Spleen (tissue), 11 donors: ENCODE measurements at regions not wholly inside any gene's neighbourhood (a gene's known extent, or its start where the extent isn't known, plus 50 kb on each side); places are given as distances from the start of the nearest gene placed in this dataset.
"Not testable (repeated sequence)": the region's sequence is repeated elsewhere in the genome, so short reads cannot be mapped to it uniquely, and the experiment has no call there.

Experiments
- DNase-seq: peaks from one replicate; pipeline ENCODE4 v3.0.0-alpha.2; 2020
- H3K27ac ChIP-seq, 8 donors: fragments of 200-600 bp; sonication (generic) in 7 of 8; 1 replicate in 4 of 8; 2 replicates in 4 of 8; pipeline versions ENCODE4 v1.5.0 to v1.8.0; 2016 to 2021; ENCODE audit warnings: inconsistent platforms in 4 of 8, mild to moderate bottlenecking in 4 of 8, moderate library complexity in 1 of 8
- H3K27me3 ChIP-seq, 7 donors: fragments of 200-600 bp; sonication (generic) in 6 of 7; replicated peaks in 1 of 7; 1 replicate in 4 of 7; 2 replicates in 3 of 7; pipeline versions ENCODE4 v1.5.0 to v1.8.0; 2016 to 2021; ENCODE audit warnings: inconsistent platforms in 3 of 7, mild to moderate bottlenecking in 1 of 7
- H3K36me3 ChIP-seq, 6 donors: fragments of 200-600 bp; sonication (generic) in 5 of 6; 1 replicate in 4 of 6; 2 replicates in 2 of 6; pipeline versions ENCODE4 v1.5.0 to v1.8.0; 2016 to 2021; ENCODE audit warnings: inconsistent platforms in 2 of 6
- H3K4me1 ChIP-seq, 6 donors: fragments of 200-600 bp; sonication (generic) in 5 of 6; 1 replicate in 3 of 6; 2 replicates in 3 of 6; pipeline versions ENCODE4 v1.5.0 to v1.8.0; 2016 to 2021; ENCODE audit warnings: inconsistent platforms in 3 of 6
- H3K4me3 ChIP-seq, 8 donors: fragments of 200-600 bp; sonication (generic) in 7 of 8; 1 replicate in 4 of 8; 2 replicates in 4 of 8; pipeline versions ENCODE4 v1.5.0 to v1.8.0; 2016 to 2021; ENCODE audit warnings: inconsistent platforms in 4 of 8, mild to moderate bottlenecking in 4 of 8, moderate library complexity in 2 of 8
- H3K9me3 ChIP-seq, 8 donors: fragments of 200-600 bp; sonication (generic) in 7 of 8; 1 replicate in 4 of 8; 2 replicates in 4 of 8; pipeline versions ENCODE4 v1.5.0 to v1.8.0; 2016 to 2021; ENCODE audit warnings: inconsistent platforms in 4 of 8
- POLR2A ChIP-seq, 3 donors: fragments of 450-650 bp; IDR thresholded peaks; one replicate each; pipeline ENCODE4 v1.5.1; 2017; ENCODE audit warnings: antibody characterized with exemption in 3 of 3, mild to moderate bottlenecking in 1 of 3
- POLR2AphosphoS5 ChIP-seq, 3 donors: sonication (generic); formaldehyde crosslinking; IDR thresholded peaks; one replicate each; pipeline ENCODE4 v1.5.1; 2017; ENCODE audit warnings: antibody characterized with exemption in 3 of 3
- whole genome bisulfite sequencing, 5 donors: extraction: QIAGEN DNeasy Blood & Tissue Kit in 3 of 5; methylation state at CpG; one replicate each; pipeline versions ENCODE4 v1.1.5 to v1.1.7; 2013 to 2018; 5-methylcytosine and 5-hydroxymethylcytosine counted together
- intact Hi-C: fragments of 100-400 bp; cut with DNase I; formaldehyde crosslinking; loops from one replicate; pipeline ENCODE4 v1.15.0; 2023; ENCODE audit warnings: low total_unique reads
- TF ChIP-seq, protein P1 (sequence below), 11 experiments: fragments of 200-600 bp in 7 of 11; fragments of 450-650 bp in 4 of 11; sonication (generic) in 4 of 11; IDR thresholded peaks in 8 of 11; conservative IDR thresholded peaks in 3 of 11; 1 replicate in 7 of 11; 2 replicates in 4 of 11; pipeline versions ENCODE4 v1.4.0 to v1.8.0; 2016 to 2021; ENCODE audit warnings: antibody characterized with exemption in 11 of 11, inconsistent platforms in 4 of 11, mild to moderate bottlenecking in 1 of 11
- donor health status: healthy with polysubstance abuse.
- donor health status: DM: no; HTN: no; CAD: no; lungs with moderate emphysema.
- donor health status: DM: no; HTN: no; CAD: no.
- donor health status: Bipolar disorder and iron deficiency.
- donor health status: healthy.
- donor health status: DM: no; HTN: no; CAD: no.
- donor health status: DM: yes; HTN: yes; CAD: no.

DNA sequence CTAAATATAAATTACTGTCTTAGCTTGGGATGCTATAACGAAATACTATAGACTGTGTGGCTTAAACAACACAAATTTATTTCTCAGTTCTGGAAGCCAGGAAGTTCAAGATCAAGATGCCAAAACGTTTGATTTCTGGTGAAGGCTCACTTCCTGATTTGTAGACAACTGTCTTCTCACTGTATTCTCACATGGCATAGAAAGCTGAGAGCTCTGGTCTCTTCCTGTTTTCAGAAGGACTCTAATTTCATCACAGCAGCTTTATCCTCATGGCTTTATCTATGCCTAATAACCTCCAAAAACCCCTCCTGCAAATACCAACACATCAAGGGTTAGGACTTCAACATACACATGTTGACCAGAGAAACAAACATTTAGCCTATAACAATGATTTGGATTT lies 1795.5 kb downstream of the MRPL39 start:
- no peak overlapping the region for H3K27ac ChIP-seq

DNA sequence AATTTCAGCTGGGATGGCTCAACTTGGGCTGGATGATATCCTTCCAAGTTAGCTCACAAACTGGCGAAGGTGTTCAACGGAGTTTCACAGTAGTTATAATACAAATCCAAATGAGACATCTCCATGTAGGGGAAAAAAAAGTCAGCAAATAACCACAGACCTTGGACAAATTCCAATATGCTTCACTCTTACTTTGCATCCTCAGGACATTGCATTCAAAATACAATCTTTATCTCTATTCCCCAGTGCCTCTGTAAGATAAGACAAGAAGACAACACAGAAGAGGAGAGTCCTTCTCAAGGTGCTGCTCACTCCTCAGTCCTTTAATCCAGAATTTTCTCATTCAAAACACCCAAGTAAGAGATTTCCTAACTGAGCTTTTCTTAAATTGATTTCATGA lies 1797.7 kb downstream of the MRPL39 start:
- no peak for TF ChIP-seq POLR2A (IDR thresholded peaks at IDR 0.05)
- TF ChIP-seq, protein P1, sequence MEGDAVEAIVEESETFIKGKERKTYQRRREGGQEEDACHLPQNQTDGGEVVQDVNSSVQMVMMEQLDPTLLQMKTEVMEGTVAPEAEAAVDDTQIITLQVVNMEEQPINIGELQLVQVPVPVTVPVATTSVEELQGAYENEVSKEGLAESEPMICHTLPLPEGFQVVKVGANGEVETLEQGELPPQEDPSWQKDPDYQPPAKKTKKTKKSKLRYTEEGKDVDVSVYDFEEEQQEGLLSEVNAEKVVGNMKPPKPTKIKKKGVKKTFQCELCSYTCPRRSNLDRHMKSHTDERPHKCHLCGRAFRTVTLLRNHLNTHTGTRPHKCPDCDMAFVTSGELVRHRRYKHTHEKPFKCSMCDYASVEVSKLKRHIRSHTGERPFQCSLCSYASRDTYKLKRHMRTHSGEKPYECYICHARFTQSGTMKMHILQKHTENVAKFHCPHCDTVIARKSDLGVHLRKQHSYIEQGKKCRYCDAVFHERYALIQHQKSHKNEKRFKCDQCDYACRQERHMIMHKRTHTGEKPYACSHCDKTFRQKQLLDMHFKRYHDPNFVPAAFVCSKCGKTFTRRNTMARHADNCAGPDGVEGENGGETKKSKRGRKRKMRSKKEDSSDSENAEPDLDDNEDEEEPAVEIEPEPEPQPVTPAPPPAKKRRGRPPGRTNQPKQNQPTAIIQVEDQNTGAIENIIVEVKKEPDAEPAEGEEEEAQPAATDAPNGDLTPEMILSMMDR (IDR thresholded peaks at IDR 0.05 in 8 of 11, conservative IDR thresholded peaks at IDR 0.05 in 3 of 11), result no peak
- TF ChIP-seq POLR2AphosphoS5 (IDR thresholded peaks at IDR 0.05), result no peak
- no peaks in the 10 kb centered on the region for H3K27me3 ChIP-seq
- H3K27ac ChIP-seq, result no peak overlapping the region
- H3K4me1 ChIP-seq, result peaks cover 0 to 12% (median 0%) of the 10 kb centered on the region in 6 donors
- WGBS, 5 donors, result 69 to 89% (median 84%) methylated on average over 2 of the region's 2 CpGs
- H3K36me3 ChIP-seq, result no peaks in the 10 kb centered on the region
- no peak overlapping the region for H3K4me3 ChIP-seq
- no peak for DNase-seq
- peaks cover 0 to 5% (median 0%) of the 10 kb centered on the region in 8 donors for H3K9me3 ChIP-seq
- intact Hi-C loops, result no loop called here

More for the DNA sequence above, 1795.5 kb downstream of the MRPL39 start:
- H3K4me3 ChIP-seq, result no peak overlapping the region
- H3K27me3 ChIP-seq, result no peaks in the 10 kb centered on the region
- no peaks in the 10 kb centered on the region for H3K36me3 ChIP-seq
- H3K9me3 ChIP-seq, result peaks cover 0 to 5% (median 0%) of the 10 kb centered on the region in 8 donors
- WGBS, 5 donors, result 5 to 10% (median 8%) methylated on average over 2 of the region's 2 CpGs
- TF ChIP-seq POLR2AphosphoS5 (IDR thresholded peaks at IDR 0.05) (no peak), POLR2A (IDR thresholded peaks at IDR 0.05) (no peak)
- TF ChIP-seq, protein P1 (IDR thresholded peaks at IDR 0.05 in 8 of 11, conservative IDR thresholded peaks at IDR 0.05 in 3 of 11), result no peak
- H3K4me1 ChIP-seq, result peaks cover 0 to 12% (median 0%) of the 10 kb centered on the region in 6 donors
- DNase-seq, result no peak
- intact Hi-C loops, result no loop called here

DNA sequence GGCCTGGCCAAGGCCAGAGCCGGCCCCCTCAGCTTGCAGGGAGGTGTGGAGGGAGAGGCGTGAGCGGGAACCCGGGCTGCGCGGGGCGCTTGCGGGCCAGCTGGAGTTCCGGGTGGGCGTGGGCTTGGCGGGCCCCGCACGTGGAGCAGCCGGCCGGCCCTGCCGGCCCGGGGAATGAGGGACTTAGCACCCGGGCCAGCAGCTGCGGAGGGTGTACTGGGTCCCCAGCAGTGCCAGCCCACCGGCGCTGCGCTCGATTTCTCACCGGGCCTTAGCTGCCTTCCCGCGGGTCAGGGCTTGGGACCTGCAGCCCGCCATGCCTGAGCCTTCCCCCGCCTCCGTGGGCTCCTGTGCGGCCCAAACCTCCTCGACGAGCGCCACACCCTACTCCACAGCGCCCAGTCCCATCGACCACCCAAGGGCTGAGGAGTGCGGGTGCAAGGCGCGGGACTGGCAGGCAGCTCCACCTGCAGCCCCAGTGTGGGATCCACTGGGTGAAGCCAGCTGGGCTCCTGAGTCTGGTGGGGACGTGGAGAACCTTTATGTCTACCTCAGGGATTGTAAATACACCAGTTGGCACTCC lies 1800.2 kb downstream of the MRPL39 start:
- H3K9me3 ChIP-seq, H3K27me3 ChIP-seq, H3K27ac ChIP-seq, H3K4me1 ChIP-seq, DNase-seq, H3K4me3 ChIP-seq, intact Hi-C loops, H3K36me3 ChIP-seq: not testable (repeated sequence)
- WGBS, 5 donors, result 91 to 96% (median 93%) methylated on average over 24 to 39 of the region's 39 CpGs

DNA sequence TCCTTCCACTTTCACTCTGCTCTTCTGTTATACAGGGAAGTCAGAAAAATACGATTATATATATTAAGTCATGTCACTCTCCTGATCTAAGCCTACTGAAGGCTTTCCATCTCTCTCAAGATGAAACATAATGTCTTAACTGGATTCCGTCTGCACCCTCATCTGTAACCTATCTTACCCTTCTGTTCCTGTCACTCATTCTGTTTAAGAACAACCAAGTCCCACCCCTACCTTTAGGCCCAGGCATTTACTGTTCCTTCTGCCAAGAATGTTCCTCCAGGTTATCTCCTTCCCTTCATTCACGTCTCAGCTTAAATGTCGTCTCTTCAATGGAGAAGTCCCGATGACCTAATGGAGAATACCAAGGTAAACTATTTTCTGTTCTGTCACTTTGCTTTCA lies 1802.4 kb downstream of the MRPL39 start:
- Histone ChIP-seq H3K27me3 (no peaks in the 10 kb centered on the region), H3K4me1 (no peaks in the 10 kb centered on the region), H3K27ac (no peak overlapping the region), H3K36me3 (no peaks in the 10 kb centered on the region), H3K4me3 (no peak overlapping the region), H3K9me3 (peaks cover 0 to 15% (median 6%) of the 10 kb centered on the region in 8 donors)
- intact Hi-C loops, result no loop called here
- TF ChIP-seq, protein P1 (IDR thresholded peaks at IDR 0.05 in 8 of 11, conservative IDR thresholded peaks at IDR 0.05 in 3 of 11), result no peak
- TF ChIP-seq POLR2AphosphoS5 (IDR thresholded peaks at IDR 0.05) (no peak), POLR2A (IDR thresholded peaks at IDR 0.05) (no peak)
- 73 to 90% (median 82%) methylated on average over 5 of the region's 5 CpGs for WGBS, 5 donors
- no peak for DNase-seq

DNA sequence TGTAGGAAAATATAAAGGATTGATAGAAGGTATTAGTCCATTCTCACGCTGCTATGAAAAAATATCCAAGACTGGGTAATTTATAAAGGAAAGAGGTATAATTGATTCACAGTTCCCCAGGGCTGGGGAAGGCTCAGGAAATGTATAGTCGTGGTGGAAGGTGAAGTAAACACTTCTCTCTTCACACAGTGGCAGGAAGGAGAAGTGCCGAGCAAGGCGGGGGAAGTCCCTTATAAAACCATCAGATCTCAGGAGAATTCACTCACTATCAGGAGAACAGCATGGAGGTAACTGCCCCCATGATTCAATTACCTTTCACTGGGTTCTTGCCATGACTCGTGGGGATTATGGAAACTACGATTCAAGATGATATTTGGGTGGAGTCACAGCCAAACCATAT lies 1806.0 kb downstream of the MRPL39 start:
- TF ChIP-seq POLR2A (IDR thresholded peaks at IDR 0.05), result no peak
- TF ChIP-seq POLR2AphosphoS5 (IDR thresholded peaks at IDR 0.05), result no peak
- TF ChIP-seq, protein P1 (IDR thresholded peaks at IDR 0.05 in 8 of 11, conservative IDR thresholded peaks at IDR 0.05 in 3 of 11), result no peak
- Histone ChIP-seq H3K9me3 (peaks cover 0 to 14% (median 6%) of the 10 kb centered on the region in 8 donors), H3K27ac (no peak overlapping the region), H3K4me3 (no peak overlapping the region), H3K4me1 (no peaks in the 10 kb centered on the region), H3K36me3 (no peaks in the 10 kb centered on the region), H3K27me3 (no peaks in the 10 kb centered on the region)
- DNase-seq, result no peak
- intact Hi-C loops, result no loop called here
- WGBS, 5 donors, result 41 to 56% (median 44%) methylated on average over 6 of the region's 6 CpGs
